ENCODE measurements at regions not wholly inside any gene's neighbourhood (a gene's known extent, or its start where the extent isn't known, plus 50 kb on each side); places are given as distances from the start of the nearest gene placed in this dataset.
A peak's percentile ranks its signal among the peaks of the same experiment; 100 is the strongest.

DNA sequence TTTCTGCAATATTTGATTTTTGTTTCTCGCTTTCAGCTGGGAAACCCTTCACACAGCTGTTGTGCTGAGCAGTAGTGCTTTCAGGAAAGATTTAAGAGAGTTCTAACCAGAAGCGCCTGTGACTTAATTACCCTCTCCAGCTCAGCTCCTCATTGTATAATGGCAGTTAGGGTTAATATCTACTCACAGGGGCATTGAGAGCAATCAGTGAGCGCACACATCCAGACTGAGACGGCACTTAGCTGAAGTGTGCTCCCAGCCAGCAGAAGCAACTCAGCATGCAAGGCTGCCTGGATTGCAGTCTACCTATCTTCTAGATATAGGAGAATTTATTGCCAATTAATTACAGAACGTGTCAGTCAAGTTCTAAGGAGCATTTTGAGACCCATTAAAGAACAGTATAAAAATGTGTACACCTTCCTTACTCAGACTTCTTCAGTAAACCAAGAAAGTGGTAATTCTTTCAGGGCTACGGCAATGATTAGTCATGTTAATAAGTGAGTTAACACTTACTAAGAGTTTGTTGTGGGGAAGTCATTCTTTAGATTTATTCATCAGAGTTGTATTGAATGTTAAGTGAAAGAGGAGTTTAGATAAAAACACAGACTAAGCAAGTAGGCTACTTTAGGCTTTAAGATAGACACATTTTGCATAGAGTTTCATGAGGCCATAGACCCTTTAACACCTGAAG lies 111.7 kb upstream of the PCAT7 start:
- peaks cover 20% of the 10 kb centered on the region for H3K4me1 ChIP-seq (ENCODE audit: control insufficient read depth, extremely low read depth, insufficient read depth, low read length)
- no peak overlapping the region for H2AFZ ChIP-seq (ENCODE audit: control insufficient read depth, low read length)
- TF ChIP-seq, protein P1, sequence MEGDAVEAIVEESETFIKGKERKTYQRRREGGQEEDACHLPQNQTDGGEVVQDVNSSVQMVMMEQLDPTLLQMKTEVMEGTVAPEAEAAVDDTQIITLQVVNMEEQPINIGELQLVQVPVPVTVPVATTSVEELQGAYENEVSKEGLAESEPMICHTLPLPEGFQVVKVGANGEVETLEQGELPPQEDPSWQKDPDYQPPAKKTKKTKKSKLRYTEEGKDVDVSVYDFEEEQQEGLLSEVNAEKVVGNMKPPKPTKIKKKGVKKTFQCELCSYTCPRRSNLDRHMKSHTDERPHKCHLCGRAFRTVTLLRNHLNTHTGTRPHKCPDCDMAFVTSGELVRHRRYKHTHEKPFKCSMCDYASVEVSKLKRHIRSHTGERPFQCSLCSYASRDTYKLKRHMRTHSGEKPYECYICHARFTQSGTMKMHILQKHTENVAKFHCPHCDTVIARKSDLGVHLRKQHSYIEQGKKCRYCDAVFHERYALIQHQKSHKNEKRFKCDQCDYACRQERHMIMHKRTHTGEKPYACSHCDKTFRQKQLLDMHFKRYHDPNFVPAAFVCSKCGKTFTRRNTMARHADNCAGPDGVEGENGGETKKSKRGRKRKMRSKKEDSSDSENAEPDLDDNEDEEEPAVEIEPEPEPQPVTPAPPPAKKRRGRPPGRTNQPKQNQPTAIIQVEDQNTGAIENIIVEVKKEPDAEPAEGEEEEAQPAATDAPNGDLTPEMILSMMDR (optimal IDR thresholded peaks at IDR 0.05 in 1 of 3, IDR thresholded peaks at IDR 0.05 in 1 of 3, conservative IDR thresholded peaks at IDR 0.05 in 1 of 3; ENCODE audit: extremely low read depth in 1 of 3, insufficient read depth in 2 of 3, low read length in 3 of 3): no peak
- DNase-seq (ENCODE audit: low read depth, low spot score) (no peak), FAIRE-seq (no peak)
- dilution Hi-C loops (cut with MboI; ENCODE audit: extremely low pct_ligation_motif_present, low sequenced_read_pairs): no loop called here
- H3K79me2 ChIP-seq (ENCODE audit: control insufficient read depth, insufficient read depth, low read length): peaks cover 14% of the 10 kb centered on the region
- H3K4me3 ChIP-seq (ENCODE audit: control insufficient read depth in 2 of 3, extremely low read depth in 1 of 3, insufficient read depth in 2 of 3, low read depth in 1 of 3, low read length in 3 of 3): no peak overlapping the region
- H3K27me3 ChIP-seq (ENCODE audit: control insufficient read depth, extremely low read depth, insufficient read depth, low read length): no peaks in the 10 kb centered on the region
- peak overlapping the region; percentile 37 for H3K27ac ChIP-seq (ENCODE audit: control insufficient read depth, insufficient read depth, low read length)
- no peaks in the 10 kb centered on the region for H3K9me3 ChIP-seq (ENCODE audit: control insufficient read depth, low read depth, low read length)
- no peak overlapping the region for H3K9ac ChIP-seq (ENCODE audit: control insufficient read depth, extremely low read depth, insufficient read depth, low read length)
- peaks cover 4 to 22% of the 10 kb centered on the region in 2 experiments for H3K36me3 ChIP-seq (ENCODE audit: control insufficient read depth in 2 of 2, extremely low read depth in 1 of 2, insufficient read depth in 2 of 2, low read length in 2 of 2)
- H3K9me1 ChIP-seq (ENCODE audit: control insufficient read depth, extremely low read depth, insufficient read depth, low read length): no peaks in the 10 kb centered on the region
- H3K4me2 ChIP-seq (ENCODE audit: control insufficient read depth, extremely low read depth, insufficient read depth, low read depth, low read length): peak overlapping the region; percentile 25
- no peaks in the 10 kb centered on the region for H4K20me1 ChIP-seq (ENCODE audit: control insufficient read depth, extremely low read depth, insufficient read depth, low read length)

- DNase-seq (ENCODE audit: low read depth, low spot score) (no peak), FAIRE-seq (no peak)
- Histone ChIP-seq H3K9me1 (ENCODE audit: control insufficient read depth, extremely low read depth, insufficient read depth, low read length) (no peaks in the 10 kb centered on the region), H3K4me3 (ENCODE audit: control insufficient read depth in 2 of 3, extremely low read depth in 1 of 3, insufficient read depth in 2 of 3, low read depth in 1 of 3, low read length in 3 of 3) (no peak overlapping the region), H3K9ac (ENCODE audit: control insufficient read depth, extremely low read depth, insufficient read depth, low read length) (no peak overlapping the region), H3K9me3 (ENCODE audit: control insufficient read depth, low read depth, low read length) (no peaks in the 10 kb centered on the region), H3K27me3 (ENCODE audit: control insufficient read depth, extremely low read depth, insufficient read depth, low read length) (no peaks in the 10 kb centered on the region), H3K79me2 (ENCODE audit: control insufficient read depth, insufficient read depth, low read length) (peaks cover 12% of the 10 kb centered on the region), H4K20me1 (ENCODE audit: control insufficient read depth, extremely low read depth, insufficient read depth, low read length) (no peaks in the 10 kb centered on the region), H3K36me3 (ENCODE audit: control insufficient read depth in 2 of 2, extremely low read depth in 1 of 2, insufficient read depth in 2 of 2, low read length in 2 of 2) (peaks cover 9 to 25% of the 10 kb centered on the region in 2 experiments), H3K4me2 (ENCODE audit: control insufficient read depth, extremely low read depth, insufficient read depth, low read depth, low read length) (no peak overlapping the region), H2AFZ (ENCODE audit: control insufficient read depth, low read length) (no peak overlapping the region), H3K4me1 (ENCODE audit: control insufficient read depth, extremely low read depth, insufficient read depth, low read length) (peaks cover 20% of the 10 kb centered on the region), H3K27ac (ENCODE audit: control insufficient read depth, insufficient read depth, low read length) (no peak overlapping the region)
- dilution Hi-C loops (cut with MboI; ENCODE audit: extremely low pct_ligation_motif_present, low sequenced_read_pairs): no loop called here
- TF ChIP-seq, protein P1 (optimal IDR thresholded peaks at IDR 0.05 in 1 of 3, IDR thresholded peaks at IDR 0.05 in 1 of 3, conservative IDR thresholded peaks at IDR 0.05 in 1 of 3; ENCODE audit: extremely low read depth in 1 of 3, insufficient read depth in 2 of 3, low read length in 3 of 3): no peak
- no peak for TF ChIP-seq EZH2 (IDR thresholded peaks at IDR 0.05; ENCODE audit: low read length)
Measured at GRCh38 chr9:94445863-94446262, 109.0 kb upstream of the PCAT7 start.

All from keratinocyte (primary cell).